SHP77 (cell line): ENCODE measurements at regions not wholly inside any gene's neighbourhood (a gene's known extent, or its start where the extent isn't known, plus 50 kb on each side); places are given as distances from the start of the nearest gene placed in this dataset.
"Not testable (repeated sequence)": the region's sequence is repeated elsewhere in the genome, so short reads cannot be mapped to it uniquely, and the experiment has no call there.

ENCODE experiments used
- DNase-seq, 2 experiments: peaks; one replicate each; lab custom pipeline; 2025; lab: John Stamatoyannopoulos, UW

DNA sequence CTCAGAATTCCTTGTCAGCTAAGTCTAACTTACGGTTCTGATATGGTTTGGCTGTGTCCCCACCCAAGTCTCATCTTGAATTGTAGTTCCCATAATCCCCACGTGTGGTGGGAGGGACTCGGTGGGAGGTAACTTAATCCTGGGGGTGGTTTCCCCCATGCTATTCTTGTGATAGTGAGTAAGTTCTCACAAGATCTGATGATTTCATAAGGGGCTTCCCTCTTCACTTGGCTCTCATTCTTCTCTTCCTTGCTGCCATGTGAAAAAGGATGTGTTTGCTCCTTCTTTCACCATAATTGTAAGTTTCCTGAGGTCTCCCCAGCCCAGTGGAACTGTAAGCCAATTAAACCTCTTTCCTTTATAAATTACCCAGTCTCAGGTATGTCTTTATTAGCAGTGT, 163.0 kb downstream of the PMAIP1 start:
- DNase-seq: not testable (repeated sequence)

DNA sequence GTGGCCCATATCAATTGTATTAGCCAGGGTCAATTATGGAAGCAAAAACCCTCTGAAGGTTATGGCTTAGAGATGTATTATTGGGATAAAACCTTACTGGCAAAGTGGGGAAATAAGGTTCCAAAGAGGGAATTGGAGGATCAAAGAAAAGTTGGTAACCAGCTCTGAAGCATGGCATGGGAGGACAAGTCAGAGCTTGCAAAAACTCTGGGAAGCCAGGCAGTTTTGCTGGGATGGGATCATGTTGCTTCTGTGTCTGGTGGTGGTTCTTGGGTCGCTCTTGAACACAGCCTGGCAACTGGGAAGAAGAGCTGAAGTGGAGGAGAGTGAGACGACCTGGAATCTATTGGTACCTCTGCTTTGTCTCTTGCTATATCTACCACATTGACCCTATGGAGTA, 162.6 kb downstream of the PMAIP1 start:
- DNase-seq: no peak

DNA sequence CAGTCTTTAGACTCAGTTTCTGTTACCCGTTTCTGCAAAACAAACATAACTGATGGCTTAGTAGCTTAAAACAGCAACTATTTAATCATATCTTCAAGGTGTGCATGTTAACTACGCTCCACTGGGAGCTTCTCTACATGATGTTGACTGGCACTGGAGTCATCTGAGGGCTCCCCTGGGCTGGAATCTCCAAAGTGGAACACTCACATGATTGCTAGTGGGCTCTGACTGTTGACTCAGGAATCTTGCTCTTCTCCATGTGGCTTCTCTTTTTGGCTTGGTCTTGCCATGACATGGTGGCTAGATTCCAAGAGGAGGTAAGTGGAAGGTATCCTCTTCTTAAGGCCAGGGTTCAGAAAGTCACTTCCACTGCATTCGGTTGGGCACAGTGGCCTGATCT, 160.8 kb downstream of the PMAIP1 start:
- DNase-seq: no peak

DNA sequence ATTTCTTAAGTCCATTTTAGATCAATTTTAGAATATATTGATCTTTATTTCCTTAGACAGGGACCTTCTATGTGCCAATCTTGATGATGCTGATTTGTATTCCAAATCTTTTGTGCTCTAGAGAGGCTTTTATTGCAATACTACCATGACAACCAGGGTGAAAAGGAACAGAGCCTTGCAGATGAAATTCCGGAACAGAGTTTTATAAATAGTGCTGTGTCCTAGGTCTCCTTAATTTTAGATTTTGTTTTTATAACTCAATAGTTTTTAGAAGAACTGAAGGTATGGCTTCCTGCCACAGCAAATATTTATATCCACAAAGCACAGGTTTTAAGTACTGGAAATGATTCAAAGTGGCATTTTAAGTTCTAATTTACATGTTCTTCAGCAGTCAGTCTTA, 160.2 kb downstream of the PMAIP1 start:
- no peak for DNase-seq

DNA sequence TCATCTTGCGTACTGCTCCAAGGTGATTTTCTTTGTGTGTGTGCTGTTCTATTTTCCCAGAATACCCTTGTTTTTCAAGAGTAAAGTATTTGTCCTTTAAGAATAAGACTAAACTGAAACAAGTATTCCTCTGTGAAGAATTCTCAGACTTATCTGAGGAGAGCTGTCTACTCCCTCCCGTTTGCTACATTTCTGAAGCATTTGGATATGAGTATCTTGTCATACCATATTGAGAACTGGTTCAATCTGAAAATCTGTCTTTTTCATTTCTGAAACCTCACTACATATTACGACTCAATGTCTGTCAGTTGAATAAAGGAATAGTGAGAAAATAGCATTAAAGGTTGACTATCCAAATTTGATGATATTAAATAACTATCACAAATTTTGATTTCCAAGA, 159.4 kb downstream of the PMAIP1 start:
- DNase-seq: no peak

DNA sequence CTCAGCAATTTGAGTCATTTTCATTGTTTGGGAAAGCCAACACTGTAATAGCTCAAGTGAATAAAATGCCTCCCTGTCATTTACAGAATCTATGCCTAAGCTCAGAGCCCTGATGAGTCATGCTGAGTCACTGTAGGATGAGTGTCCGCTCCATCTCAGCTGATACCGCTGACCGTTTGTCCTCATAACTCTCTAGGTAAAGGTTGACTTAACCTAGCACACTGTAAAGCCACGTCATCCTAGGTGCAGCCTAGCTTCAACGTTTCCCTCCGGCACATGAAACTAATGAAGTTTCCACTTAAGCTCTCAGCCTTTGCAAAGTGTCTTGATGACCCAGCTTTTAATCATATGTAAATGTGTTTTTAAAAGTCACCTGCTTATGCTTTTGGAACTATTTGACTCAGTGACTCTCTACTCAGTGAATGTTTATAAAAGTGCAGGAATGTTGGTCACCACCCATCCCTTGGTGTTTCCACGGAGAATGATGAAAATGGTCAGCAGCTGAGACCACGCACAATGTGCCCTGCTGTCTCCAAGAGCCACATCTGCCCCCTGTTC, 154.0 kb downstream of the PMAIP1 start:
- DNase-seq: peak; percentile 79 to 89

DNA sequence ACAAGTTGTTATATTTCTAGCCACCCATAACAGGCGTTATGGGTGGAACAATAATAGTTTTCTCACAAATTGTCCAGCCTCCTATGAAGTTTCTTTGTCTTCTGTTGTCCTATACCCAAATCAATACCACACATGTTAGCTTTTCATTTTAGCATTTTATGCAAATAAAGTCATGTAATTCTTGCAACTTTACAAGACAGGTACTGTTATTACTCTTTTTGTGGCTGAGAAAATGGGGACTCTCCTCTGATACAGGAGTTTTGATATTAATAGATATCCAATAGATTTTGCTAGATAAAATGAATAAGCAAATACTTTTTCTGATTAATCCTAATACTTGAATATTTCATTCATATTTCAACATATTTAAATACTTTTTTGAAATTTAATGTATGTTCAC, 151.0 kb downstream of the PMAIP1 start:
- DNase-seq: no peak

DNA sequence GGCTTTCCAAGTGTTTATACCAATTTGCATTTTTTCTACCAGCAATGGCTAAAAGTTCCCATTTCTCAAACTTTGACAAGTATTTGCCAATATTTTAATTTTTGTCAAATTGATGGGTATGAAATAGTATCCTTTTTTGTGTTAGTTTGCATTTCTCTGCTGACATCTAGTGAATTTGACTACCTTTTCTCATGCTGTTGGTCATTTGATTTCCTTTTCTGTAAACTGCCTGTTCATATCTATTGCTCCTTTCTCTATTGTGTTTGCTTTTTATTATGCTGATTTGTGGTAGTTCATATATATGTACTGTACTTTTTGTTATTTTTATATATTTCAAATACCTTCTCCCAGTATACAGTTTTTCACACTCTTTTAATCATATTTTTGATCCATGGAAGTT, 149.4 kb downstream of the PMAIP1 start:
- DNase-seq: no peak

DNA sequence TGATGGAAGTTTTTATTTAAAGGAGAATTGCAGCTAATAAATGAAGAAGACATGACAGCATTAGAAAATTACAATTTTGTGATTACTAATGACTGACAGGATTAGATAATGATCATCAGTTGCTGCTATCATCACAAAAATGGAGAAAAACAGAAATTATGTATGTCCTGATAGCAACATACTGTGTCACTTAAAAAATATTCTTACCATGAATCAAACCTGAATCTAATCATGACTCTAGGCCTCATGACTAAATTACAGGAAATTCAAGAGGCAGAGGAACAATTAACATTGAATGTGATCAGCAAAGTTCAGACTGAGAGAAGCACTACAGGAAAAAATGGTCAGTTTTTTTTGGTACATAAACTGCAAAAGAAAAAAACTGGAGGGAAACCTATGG, 147.8 kb downstream of the PMAIP1 start:
- DNase-seq: no peak

DNA sequence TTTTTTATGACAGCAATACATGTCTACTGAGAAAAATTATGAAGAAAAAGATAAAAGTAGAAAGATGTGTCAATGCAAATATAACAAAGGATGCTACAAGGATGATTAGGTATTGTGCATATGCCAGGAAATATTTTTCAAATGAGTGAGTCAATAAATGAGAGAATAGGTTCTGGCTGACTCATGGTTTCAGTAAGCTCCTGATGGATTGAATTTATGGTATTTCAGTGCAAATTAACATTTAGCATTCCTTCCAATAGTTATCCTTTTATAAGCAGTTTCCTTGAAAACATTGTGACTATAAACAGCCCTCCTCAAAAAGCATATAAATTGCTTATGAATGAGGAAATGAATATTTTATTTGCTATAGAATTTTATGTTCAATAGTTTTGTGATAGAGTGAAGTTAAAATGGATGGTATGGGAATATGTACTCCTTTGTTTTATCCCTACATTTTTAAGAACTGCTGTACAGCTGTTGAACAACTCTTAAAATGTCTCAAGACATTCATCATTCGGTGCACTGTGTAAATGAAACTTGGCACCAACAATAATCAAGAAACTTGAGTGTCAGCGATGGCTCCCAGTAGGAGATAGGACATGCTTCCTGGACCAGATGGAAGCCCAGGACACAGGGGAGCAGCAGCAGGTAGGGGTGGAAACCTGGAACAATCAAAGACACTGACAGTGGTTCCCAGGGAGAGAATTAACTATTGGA, 144.7 kb downstream of the PMAIP1 start:
- no peak for DNase-seq

DNA sequence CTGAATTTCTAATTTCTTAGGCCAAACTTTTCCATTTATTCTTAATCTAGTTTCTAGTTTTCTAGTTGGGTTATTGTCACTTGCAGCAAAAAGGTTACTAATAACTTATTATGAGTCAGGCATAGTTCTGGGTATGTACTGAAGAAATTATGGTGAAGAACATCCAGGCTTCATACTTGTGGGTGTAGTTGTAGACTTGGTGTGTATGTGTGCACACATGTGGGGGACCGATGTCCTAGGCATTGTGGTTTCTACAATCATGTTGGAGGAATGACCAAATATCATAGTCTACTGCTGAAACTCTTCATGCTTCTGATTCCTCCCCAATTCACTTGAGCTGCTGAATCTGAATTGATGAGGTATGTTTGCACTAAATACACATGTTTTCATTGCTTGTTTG, 141.2 kb downstream of the PMAIP1 start:
- no peak for DNase-seq

DNA sequence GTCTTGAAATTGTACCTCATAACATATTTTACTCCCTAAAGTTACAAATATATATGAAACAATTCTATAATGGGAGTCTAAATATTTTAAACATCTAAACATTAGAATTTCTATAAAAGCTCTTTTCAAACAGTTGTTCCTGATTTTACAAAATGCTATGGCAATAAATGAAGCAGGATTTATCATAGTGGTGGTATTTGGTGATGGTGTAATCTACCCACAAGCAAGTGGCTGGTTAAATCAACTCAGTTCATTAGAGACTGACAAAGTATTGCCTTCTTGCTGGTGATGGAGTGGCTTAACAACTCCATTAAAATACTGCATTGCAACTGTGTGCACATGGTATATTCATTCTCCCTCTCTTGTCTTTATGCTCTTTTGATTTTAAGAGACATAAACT, 138.9 kb downstream of the PMAIP1 start:
- no peak for DNase-seq

DNA sequence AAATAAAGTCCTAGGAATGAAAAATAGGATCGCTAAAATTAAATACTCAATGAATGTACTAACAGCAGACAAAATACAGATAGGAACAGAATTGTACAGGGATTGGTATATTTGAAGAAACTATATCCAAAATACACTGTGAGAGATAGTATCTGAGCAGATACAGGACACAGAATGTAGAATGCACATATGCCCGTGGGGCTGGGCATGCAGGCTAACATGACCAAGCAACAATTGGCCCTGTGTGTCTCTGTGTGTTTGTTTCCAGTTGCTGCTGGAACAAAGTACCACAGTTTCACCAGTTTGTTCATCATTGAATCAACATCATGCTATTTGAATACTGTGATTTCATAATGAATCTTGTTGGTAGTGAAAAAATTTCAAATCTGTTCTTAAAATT, 127.6 kb downstream of the PMAIP1 start:
- no peak for DNase-seq

DNA sequence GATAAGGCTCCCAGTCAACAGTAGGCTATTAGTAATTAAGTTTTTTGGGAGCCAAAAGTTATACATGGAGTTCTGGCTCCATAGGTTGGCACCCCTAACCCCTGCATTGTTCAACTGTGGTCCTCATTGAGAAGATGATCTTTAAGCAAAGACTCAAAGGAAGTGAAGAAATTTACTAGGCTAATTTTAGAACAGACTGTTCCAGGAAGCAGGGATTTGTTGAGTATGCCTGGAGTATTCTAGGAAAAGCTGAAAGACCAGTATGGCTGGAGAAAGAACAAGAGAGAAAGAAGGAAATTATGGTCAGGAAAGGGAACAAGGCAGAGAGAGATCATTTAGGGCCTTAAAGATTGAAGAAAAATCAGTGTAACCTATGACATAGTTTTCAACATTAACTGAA, 125.1 kb downstream of the PMAIP1 start:
- DNase-seq: no peak

DNA sequence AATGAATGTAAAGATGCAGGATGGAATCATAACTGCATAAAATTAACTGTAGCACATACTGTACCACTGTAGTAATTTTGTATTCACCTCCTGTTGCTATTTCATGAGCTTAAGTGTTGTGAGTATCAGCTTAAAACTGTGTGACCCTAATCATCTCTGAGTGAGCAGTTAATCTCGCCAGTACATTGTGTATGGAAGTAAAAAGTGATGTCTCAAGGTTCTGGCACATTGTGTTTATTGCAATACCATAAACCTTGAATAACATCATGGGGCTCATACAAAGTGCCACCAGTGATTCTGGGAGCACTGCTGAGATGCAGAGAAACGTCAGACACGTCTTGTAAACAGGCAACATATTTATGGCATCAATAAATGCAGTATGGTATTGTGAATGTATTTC, 124.5 kb downstream of the PMAIP1 start:
- DNase-seq: no peak

DNA sequence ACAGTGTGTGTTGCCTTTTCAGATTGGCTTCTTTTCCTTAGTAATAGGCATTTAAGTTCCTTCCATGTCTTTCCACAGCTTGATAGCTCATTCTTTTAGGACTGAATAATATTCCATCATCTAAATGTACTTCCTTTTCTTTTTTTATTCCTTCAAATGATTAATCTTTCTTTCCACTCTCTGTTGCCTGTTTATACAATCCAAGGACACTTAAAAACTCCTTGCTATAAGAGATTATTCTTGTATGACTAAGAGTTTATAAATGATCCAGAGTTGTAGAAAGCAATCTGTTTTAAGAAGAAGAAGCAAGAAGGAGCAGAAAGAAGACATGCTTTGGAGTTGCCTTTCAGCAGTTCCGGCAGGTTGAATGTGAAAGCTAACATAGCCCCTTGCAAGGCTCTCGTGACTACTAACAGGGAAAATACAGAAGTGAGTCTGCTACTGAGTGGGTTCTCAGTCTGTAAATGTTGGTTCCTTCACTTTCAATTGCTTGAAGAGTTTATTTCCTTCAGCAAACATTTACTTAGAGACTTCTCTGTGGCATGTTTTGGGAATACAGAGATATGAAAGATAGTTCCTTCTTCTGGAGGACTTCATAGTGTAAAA, 123.0 kb downstream of the PMAIP1 start:
- DNase-seq: no peak

DNA sequence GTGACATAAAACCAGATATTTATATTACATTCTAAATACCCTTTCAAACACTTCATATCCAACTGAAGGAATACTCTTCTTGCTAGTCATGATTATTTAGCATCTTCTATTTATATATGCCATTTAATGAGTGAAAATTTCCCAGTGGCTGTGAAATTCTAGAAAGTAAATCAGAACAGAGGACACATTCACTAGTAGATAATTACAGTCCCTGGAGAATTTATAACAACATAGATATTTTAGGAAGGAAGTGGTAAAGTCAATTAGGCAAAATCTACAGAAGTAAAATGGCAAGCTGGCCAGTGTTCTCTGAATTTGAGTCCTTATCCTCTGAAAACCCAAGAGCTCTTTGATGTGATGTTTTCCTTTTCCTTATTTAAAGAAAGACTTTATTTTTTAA, 121.8 kb downstream of the PMAIP1 start:
- DNase-seq: no peak

DNA sequence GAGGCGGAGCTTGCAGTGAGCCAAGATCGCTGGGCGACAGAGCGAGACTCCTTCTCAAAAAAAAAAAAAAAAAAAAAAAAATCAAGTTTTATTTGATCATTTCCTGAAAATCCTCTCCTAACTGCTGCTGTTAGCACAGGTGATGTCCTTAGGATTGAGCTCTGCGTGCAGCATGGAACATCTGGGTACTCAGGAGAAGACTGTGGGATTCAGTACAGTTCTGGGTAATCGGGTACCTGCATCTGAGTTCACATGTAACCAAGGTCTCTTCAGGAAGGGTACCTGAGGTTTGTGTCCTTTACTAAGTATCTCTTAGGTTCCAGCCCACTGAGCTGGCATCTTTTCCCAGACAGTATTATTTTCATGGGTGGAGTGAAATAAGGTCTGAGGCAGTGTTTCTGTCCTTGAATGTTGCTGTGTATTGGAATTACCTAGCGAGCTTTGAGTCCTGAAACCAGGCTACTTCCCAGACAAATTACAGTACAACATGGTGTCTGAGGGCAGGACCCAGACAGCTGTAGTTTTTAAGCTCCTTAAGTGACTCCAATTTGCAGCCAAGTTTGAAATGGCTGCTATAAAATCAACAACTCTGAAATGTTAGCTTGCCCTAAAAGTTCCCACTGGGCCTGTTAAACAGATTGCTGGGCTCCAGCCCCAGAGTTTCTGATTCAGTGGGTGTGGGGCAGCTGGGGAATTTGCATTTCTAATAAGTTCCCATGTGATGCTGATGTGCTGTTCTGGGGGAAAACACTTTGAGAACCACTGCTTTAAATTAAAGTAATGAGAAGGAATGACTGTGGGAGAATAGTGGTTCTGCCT, 120.5 kb downstream of the PMAIP1 start:
- no peak for DNase-seq

DNA sequence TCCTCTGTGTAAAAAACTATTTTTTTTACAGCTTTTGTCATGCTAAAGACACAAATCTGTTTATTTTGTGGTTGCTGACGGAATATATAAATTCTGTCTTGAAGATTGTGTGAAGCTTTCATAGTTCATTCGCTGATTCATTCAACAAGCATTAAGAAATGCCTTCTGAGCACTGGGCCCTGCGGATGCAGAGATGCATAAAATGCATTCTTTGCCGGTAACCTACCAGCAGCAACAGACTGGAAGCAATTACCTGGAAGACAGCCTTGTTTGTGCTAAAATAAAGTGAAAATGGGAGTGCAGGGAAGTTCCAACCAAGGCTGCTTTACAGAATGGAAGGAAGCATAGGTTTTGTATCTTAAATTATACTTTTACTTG, 119.7 kb downstream of the PMAIP1 start:
- DNase-seq: no peak

DNA sequence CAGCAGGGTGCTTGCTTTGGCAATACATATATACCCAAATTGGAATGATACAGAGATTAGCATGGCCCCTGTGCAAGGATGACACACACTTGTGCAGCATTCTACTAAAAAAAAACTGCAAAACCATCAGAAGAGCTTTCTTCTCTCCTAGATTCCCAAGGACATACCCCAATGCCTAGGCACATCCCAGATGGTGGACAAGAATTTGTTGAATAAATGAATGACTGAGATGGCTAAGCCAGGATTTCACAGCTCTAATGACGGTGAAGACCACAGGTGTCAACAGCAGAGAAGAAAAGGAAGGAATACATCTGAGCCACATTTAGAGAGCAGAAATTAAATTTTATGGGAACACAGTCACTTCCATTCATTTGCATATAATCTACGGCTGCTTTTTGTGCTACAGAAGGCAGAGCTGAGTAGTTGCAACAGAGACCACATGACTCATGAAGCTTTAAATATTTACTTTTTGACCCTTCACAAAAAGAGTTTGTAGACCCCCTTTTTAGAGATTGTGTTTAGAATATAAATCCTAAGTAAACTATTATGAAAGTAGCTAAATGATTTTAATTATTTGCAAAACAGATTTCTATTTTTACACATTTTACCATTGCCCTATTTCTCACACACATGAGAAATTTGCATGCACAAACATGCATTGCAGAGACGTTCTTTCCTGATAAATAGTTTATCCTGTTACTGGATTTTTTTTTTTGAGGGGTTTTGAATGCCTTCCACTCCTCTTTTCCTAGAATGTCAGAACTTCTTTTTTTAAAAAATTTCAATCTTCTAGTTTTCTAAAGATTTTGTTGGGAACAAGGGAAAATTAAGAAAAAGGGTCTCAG, 119.0 kb downstream of the PMAIP1 start:
- no peak for DNase-seq

DNA sequence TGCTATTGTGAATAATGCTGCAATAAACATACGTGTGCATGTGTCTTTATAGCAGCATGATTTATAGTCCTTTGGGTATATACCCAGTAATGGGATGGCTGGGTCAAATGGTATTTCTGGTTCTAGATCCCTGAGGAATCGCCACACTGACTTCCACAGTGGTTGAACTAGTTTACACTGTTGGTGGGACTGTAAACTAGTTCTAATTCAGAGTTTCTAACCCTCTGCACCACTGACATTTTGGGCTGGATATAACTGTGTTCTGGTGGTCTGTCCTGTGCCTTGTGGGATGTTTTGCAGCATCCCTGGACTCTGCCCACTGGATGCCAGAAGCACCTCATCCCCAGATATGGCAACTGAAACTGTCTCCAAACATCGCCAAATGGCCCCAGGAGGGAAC, 118.3 kb downstream of the PMAIP1 start:
- DNase-seq: not testable (repeated sequence)

DNA sequence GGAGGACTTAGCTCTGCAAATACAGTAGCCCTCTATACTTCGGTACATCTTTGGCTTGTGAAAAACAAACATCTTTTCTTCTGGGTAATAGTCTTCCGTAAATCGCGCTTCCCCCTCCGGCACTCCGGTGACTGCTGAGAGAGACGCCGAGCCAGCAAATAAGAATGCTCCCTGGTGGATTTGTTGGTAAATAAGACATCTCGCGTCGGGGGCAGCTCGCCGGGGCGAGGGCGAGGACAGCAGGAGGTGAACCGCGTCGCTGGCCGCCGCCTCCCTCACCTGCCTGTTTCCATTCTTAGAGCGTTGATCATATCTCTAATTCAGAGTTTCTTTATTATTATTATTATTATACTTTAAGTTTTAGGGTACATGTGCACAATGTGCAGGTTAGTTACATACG, 117.6 kb downstream of the PMAIP1 start:
- DNase-seq: no peak
